22Rv1 (cell line): ENCODE measurements at regions not wholly inside any gene's neighbourhood (a gene's known extent, or its start where the extent isn't known, plus 50 kb on each side); places are given as distances from the start of the nearest gene placed in this dataset.

ENCODE experiments used
- ZFX ChIP-seq: fragments of 450-650 bp; IDR thresholded peaks from 2 replicates; pipeline ENCODE4 v1.6.1; 2017; ENCODE audit warnings: antibody characterized with exemption, borderline replicate concordance
- TF ChIP-seq, protein P1 (sequence below): fragments of 450-650 bp; IDR thresholded peaks from 2 replicates; pipeline ENCODE4 v1.5.1; 2017; ENCODE audit warnings: mild to moderate bottlenecking

DNA sequence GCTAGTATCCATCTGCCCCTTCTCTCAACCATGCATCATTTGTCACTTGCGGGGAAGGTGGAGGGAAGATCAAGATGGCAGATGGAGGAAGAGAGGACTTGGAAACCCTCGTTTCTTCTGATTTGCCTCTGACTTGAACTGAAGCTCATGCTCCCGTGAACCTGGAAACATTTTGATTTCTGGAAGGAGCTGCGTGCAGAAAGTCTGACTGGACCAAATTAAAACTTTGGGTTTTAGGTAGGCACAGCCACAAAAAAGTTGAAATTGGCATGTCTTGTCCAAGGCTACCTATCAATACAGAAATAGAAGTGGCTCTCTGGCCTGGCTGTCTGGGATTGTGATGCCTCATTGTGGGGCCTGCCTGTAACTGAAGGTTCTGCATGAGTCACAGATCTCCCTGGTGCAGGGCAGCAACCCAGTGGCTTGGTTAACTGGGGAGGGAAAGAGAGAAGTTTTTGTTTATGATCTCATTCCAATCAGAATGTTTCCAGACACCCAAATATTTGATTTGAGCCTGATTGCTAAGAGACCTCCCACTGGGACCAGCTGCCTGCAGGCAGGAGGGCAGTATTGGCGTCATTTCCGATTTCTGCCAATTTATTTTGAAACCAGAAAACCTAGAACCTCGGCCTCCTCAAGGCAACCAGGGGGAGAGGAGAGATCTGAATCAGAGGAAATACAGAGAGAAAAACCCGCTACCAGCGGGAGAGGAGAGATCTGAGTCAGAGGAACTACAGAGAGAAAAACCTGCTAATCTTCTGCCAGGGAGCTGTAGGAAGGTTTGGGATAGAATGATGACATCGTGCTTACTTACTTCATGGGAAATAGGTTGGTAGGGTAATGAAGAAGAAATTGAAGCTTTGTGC is 363.6 kb downstream of the ANKRD30A start:
- TF ChIP-seq, protein P1, sequence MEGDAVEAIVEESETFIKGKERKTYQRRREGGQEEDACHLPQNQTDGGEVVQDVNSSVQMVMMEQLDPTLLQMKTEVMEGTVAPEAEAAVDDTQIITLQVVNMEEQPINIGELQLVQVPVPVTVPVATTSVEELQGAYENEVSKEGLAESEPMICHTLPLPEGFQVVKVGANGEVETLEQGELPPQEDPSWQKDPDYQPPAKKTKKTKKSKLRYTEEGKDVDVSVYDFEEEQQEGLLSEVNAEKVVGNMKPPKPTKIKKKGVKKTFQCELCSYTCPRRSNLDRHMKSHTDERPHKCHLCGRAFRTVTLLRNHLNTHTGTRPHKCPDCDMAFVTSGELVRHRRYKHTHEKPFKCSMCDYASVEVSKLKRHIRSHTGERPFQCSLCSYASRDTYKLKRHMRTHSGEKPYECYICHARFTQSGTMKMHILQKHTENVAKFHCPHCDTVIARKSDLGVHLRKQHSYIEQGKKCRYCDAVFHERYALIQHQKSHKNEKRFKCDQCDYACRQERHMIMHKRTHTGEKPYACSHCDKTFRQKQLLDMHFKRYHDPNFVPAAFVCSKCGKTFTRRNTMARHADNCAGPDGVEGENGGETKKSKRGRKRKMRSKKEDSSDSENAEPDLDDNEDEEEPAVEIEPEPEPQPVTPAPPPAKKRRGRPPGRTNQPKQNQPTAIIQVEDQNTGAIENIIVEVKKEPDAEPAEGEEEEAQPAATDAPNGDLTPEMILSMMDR: no peak
- no peak for TF ChIP-seq ZFX
